ENCODE measurements at regions not wholly inside any gene's neighbourhood (a gene's known extent, or its start where the extent isn't known, plus 50 kb on each side); places are given as distances from the start of the nearest gene placed in this dataset.

- DNase-seq, result no peak
Observed at GRCh38 chr1:10848109-10848684, 51.8 kb upstream of the CASZ1 start.

GRCh38 chr1:10850026-10850425 lies 53.6 kb upstream of the CASZ1 start:
- DNase-seq, result no peak

DNA sequence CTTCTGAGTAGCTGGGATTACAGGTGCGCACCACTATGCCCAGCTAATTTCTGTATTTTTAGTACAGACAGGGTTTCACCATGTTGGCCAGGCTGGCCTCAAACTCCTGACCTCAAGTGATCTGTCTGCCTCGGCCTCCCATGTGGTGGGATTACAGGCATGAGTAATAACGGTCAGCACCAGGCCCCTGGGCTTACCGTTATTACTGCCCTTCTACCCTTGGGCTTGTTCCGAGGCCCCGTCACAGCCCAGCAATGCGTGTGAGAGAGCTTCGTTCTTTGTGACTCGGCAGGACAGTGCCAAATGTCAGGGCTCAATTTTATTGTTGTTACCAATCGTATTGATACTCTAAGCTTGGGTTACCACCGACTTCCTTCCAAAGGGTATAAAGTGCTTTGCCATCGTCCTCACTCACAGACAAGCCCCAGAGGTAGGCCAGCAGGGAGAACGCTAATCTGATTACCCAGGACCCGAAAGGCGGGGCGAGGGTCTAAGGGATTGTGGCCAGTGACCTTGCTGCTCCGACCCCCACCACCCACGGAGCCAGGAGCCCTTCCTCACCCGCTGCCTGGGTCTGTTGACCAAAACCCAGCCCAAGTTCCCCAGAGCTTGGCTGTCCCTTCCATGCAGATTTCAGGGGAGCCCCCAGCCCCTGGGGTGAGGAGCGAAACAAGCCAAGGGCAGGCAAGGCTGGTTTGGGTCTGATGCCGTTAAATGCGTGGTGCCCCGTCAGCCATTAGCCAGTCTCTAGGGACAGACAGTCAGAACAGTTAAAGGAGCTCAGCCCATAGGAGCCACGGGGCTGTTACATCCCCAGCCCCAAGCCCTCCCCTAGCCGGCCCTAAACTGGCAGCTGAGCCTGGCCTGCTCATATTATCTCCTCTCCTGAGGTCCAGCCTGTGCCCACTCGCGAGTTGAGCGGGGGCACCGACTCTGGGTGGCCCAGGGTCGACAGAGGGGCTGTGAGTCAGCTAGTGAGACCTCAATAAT lies 54.9 kb upstream of the CASZ1 start:
- DNase-seq, result no peak

GRCh38 chr1:10852018-10852417 lies 55.6 kb upstream of the CASZ1 start:
- no peak for DNase-seq

- DNase-seq, result no peak
Observed at GRCh38 chr1:10852486-10852885, 56.0 kb upstream of the CASZ1 start.

DNA sequence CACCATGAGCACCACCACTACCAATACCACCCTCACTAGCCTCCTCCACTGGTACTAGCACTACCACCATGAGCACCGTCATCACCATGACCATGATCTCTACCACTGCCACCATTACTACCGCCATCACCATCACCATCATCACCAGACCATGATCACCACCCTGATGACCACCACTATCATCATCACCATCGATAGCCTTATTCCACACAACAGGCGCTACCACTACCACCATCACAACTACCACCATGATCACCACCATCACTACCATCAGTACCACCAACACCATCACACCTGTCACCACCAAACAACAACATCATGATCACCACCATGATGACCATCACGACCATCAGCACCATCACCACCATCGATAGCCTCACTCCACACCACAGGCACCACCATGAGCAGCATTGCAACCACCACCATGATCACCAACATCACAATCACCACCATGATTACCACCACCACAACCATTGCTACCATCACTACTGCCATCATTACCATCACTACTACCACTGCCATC lies 56.6 kb upstream of the CASZ1 start:
- no peak for DNase-seq

- no peak for DNase-seq
Observed at GRCh38 chr1:10853701-10854100, 57.3 kb upstream of the CASZ1 start.

- no peak for DNase-seq
Observed at GRCh38 chr1:10854856-10855459, 58.5 kb upstream of the CASZ1 start.

DNA sequence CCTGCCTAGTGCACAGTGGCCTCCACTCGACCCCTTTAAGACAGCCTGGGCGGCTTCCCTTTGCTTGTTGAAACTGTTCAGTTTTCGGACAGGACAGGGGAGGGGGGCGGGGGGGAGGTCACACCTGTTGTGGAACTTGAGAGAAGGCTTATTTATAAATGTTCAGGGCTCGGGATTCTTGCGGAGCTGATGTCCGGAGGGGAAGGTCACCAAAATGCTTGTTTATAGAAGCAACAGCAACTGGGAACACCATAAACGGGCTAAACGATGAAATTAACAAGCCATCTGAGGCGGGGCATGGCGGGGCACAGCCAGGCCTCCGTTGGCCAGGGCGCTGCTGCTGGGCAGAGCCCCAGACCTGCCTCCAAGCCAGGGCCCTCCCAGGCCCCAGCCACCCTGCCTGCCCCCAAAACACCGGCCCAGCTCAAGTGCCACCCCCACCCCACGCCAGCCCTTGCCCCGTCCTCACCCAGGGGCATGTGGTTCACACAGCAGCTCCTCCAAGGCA lies 59.8 kb upstream of the CASZ1 start:
- no peak for DNase-seq

DNA sequence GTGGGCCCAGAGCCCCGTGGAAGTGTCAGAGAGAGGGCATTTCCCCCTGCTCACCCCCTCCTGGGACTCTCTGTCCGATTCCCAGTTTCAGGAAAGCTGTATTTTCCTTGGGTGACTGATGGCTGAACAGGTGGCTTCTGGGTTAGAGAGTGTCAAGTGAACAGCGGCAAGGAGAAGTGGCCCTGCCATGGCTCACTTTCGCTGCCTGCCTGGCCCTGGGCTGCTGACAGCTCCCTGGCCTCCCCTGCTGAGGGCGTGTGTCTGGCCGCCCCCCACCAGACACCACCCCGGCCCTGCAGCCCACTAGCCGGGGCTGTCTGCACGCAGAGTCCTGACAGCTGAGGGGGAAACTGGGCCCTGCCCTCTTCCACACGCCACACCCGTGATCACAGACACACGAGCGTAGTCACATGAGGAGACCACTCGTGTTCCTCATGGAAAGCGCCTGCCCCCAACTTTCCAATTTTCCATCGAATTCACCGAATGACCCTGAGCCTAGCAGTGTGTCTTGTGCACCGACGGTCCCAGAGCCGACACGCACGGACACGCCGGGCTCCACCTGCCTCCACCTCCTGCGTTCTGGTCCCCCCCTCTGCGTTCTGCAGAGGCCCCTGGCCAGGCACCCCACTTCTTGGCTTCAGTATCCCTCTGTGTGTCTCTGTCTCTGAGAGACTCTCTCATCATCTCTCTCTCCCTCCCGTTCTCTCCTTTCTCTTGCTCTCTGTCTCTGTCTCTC lies 60.6 kb upstream of the CASZ1 start:
- DNase-seq, result no peak

GRCh38 chr1:10857687-10858086 lies 61.2 kb upstream of the CASZ1 start:
- DNase-seq, result no peak

GRCh38 chr1:10860218-10860617 lies 63.8 kb upstream of the CASZ1 start:
- DNase-seq, result no peak

GRCh38 chr1:10860682-10861081 lies 64.2 kb upstream of the CASZ1 start:
- no peak for DNase-seq

DNA sequence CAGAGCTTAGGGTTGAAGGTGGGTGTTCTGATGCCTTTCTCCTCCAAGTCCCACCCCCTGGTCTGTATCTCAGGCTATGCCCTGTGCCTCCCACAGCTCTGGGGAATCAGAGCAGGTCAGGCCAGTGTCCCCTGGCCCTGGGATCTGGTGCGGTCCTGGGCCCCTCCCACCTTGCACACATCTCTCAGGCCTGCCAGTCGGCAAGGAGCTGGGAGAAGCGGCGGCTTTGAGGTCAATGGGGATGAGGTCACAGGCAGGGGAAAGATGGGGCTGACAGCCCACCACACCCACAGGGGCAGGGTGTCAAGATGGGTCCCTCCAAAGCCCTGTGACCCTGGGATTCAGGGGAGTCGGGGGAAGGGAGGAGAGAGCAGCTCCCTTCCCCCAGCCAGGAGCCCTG lies 65.4 kb upstream of the CASZ1 start:
- no peak for DNase-seq

GRCh38 chr1:10862743-10863335 lies 66.4 kb upstream of the CASZ1 start:
- DNase-seq, result no peak

DNA sequence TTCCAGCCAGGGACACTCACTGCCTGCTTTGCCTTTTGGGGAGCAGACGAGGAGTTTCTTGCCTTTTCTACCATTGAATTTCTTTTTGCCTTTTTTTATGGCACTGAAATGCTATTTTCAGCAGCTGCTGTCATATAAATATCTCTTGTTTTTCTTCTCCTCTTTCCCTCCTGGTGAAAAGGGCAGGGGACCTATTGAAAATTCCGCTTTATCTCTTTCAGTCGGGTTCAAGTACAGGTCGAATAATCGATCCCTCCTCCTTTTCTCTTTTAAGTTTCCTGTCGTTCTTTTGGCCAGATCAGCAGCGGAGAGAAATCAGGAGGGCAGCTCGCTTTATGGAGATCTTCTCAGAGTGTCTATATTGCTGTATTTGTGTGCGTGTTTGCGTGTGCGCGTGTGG lies 67.4 kb upstream of the CASZ1 start:
- no peak for DNase-seq

DNA sequence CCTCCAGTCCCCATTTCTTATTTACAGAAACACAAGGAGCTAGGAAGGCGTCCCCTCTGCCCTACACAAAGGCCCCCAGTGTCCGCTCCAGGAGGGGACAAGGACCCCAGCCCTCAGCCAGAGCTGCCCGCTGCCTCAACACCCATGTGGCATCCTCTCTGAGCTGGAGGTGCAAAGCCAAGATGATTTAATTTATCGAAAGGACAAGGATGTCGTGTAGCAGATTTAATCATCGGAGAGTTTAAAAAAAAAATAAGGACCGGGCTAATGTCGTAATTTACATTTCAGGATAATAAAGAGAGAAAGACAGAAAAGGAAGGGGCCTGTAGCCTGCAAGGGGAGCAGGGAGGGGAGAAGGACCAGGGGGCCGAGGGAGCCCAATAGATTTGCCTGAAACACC lies 68.3 kb upstream of the CASZ1 start:
- DNase-seq, result no peak

GRCh38 chr1:10865518-10866320 lies 69.3 kb upstream of the CASZ1 start:
- no peak for DNase-seq

- DNase-seq, result no peak
Observed at GRCh38 chr1:10866321-10867093, 70.1 kb upstream of the CASZ1 start.

- no peak for DNase-seq
Observed at GRCh38 chr1:10867138-10867721, 70.8 kb upstream of the CASZ1 start.

Measured in kidney glomerular epithelial cell (primary cell).